ENCODE measurements at regions not wholly inside any gene's neighbourhood (a gene's known extent, or its start where the extent isn't known, plus 50 kb on each side); places are given as distances from the start of the nearest gene placed in this dataset.

DNA sequence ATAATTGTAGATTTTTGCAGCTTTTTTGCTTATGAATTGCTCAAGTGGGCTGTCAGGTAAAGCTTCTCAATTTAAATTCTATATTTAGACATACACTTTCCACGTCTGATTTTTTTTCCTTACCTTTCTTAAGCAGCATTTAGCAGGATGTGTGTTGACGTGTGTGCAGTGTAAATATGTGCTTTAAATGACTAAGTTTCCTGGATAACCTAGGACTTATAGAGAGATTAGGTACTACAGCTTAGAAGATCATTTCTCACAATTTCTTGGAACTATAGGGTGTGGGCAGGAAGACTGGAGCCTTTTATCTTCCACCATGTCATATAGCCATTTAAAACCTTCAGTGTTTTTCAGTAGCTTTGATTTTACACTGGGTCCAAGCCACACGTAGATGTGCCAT is 263.5 kb downstream of the NOVA1 start (continued):
- no peak for TF ChIP-seq RFX5 (IDR thresholded peaks at IDR 0.05; ENCODE audit: low read length)

DNA sequence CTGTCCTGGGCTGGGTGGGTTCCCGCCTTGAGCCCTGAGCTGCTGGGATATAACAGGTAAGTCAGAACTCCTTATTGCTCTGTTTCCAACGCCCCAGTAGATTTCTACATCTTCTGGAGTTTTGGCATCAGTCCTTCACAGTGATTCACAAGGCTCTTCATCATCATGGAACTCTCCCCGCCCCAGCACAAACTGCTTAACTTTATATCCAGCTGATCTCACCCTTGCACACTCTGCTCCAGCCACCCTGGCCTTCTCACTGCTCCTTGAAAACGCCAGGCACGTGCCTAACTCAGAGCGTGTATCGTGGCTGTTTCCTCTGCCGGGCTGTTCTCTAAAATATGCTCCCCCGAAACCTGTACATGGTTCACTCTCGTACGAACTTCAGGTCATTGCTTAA is 264.9 kb downstream of the NOVA1 start:
- 11% methylated on average over 10 of the region's 11 CpGs for WGBS (ENCODE audit: low lambda C conversion rate)
- POLR2A ChIA-PET = no interaction called here
- no peak overlapping the region for H3K9ac ChIP-seq
- H3K27me3 ChIP-seq (ENCODE audit: insufficient read depth) = no peaks in the 10 kb centered on the region
- no peaks in the 10 kb centered on the region for H3K79me2 ChIP-seq (ENCODE audit: insufficient read depth)
- H3K9me2 ChIP-seq = no peaks in the 10 kb centered on the region
- H2AFZ ChIP-seq (ENCODE audit: low read depth) = no peak overlapping the region
- CTCF ChIA-PET = no interaction called here
- H3K9me3 ChIP-seq = no peaks in the 10 kb centered on the region
- DNase-seq = no peak
- H3F3A ChIP-seq (replicated peaks; ENCODE audit: insufficient read depth) = no peaks in the 10 kb centered on the region
- TF ChIP-seq MXI1 (IDR thresholded peaks at IDR 0.05; ENCODE audit: low read depth, low read length) = no peak
- no peak for TF ChIP-seq SMC3 (IDR thresholded peaks at IDR 0.05; ENCODE audit: low read depth, low read length)
- TF ChIP-seq, protein P1, sequence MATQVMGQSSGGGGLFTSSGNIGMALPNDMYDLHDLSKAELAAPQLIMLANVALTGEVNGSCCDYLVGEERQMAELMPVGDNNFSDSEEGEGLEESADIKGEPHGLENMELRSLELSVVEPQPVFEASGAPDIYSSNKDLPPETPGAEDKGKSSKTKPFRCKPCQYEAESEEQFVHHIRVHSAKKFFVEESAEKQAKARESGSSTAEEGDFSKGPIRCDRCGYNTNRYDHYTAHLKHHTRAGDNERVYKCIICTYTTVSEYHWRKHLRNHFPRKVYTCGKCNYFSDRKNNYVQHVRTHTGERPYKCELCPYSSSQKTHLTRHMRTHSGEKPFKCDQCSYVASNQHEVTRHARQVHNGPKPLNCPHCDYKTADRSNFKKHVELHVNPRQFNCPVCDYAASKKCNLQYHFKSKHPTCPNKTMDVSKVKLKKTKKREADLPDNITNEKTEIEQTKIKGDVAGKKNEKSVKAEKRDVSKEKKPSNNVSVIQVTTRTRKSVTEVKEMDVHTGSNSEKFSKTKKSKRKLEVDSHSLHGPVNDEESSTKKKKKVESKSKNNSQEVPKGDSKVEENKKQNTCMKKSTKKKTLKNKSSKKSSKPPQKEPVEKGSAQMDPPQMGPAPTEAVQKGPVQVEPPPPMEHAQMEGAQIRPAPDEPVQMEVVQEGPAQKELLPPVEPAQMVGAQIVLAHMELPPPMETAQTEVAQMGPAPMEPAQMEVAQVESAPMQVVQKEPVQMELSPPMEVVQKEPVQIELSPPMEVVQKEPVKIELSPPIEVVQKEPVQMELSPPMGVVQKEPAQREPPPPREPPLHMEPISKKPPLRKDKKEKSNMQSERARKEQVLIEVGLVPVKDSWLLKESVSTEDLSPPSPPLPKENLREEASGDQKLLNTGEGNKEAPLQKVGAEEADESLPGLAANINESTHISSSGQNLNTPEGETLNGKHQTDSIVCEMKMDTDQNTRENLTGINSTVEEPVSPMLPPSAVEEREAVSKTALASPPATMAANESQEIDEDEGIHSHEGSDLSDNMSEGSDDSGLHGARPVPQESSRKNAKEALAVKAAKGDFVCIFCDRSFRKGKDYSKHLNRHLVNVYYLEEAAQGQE (IDR thresholded peaks at IDR 0.05; ENCODE audit: low read depth, low read length) = no peak
- no peak for TF ChIP-seq NRF1 (IDR thresholded peaks at IDR 0.05; ENCODE audit: low read depth, low read length)
- no peak for TF ChIP-seq MEF2A (IDR thresholded peaks at IDR 0.05; ENCODE audit: borderline replicate concordance, low read depth)
- H3K4me3 ChIP-seq (ENCODE audit: low read depth in 2 of 2, low read length in 1 of 2) = no peak overlapping the region
- H3K4me1 ChIP-seq (ENCODE audit: control insufficient read depth in 1 of 2, insufficient read depth in 2 of 2, low read depth in 1 of 2, low read length in 1 of 2) = no peaks in the 10 kb centered on the region
- no peaks in the 10 kb centered on the region for H4K20me1 ChIP-seq (ENCODE audit: insufficient read depth)
- no peak overlapping the region for H3K27ac ChIP-seq (ENCODE audit: low read depth in 2 of 2, low read length in 1 of 2)
- no peaks in the 10 kb centered on the region for H3K36me3 ChIP-seq (replicated peaks in 1 of 2; ENCODE audit: control insufficient read depth in 1 of 2, insufficient read depth in 2 of 2, low read length in 1 of 2)
- H3K4me2 ChIP-seq = no peak overlapping the region

DNA sequence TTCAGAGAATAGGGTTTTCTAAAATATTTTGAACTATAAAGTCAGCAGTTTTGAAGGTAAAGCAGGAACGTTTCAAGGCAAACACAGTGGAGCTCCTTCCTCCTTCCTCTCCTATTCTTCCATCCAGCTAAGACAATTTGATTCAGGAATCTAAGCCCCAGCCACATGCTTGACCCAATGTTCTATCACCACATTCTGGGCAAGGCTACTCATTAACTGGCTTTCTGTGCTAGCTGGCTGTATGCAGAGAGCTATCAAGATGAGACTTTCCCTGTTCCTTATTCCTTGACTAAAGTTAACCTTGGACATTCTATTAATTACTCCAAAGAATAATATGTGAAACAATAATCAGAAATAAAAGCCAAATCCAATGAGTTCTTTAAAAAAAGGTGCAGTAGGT is 266.9 kb downstream of the NOVA1 start:
- no peak overlapping the region for H3K4me3 ChIP-seq (ENCODE audit: low read depth in 2 of 2, low read length in 1 of 2)
- no peak overlapping the region for H3K27ac ChIP-seq (ENCODE audit: low read depth in 2 of 2, low read length in 1 of 2)
- H3K4me1 ChIP-seq (ENCODE audit: control insufficient read depth in 1 of 2, insufficient read depth in 2 of 2, low read depth in 1 of 2, low read length in 1 of 2) = no peaks in the 10 kb centered on the region
- H3K9ac ChIP-seq = no peak overlapping the region
- no peaks in the 10 kb centered on the region for H4K20me1 ChIP-seq (ENCODE audit: insufficient read depth)
- no peaks in the 10 kb centered on the region for H3K9me3 ChIP-seq
- H3F3A ChIP-seq (replicated peaks; ENCODE audit: insufficient read depth) = no peaks in the 10 kb centered on the region
- no peak for DNase-seq
- H3K9me2 ChIP-seq = no peaks in the 10 kb centered on the region
- 0% methylated on average over 1 of the region's 1 CpG for WGBS (ENCODE audit: low lambda C conversion rate)
- TF ChIP-seq TAF1 (IDR thresholded peaks at IDR 0.05; ENCODE audit: borderline replicate concordance, low read depth, low read length) (no peak), RCOR1 (IDR thresholded peaks at IDR 0.05; ENCODE audit: low read length) (no peak), FOXJ3 (CRISPR knock-in tag; IDR thresholded peaks at IDR 0.05) (no peak), EP300 (IDR thresholded peaks at IDR 0.05; ENCODE audit: borderline replicate concordance in 1 of 2, low read depth in 1 of 2, low read length in 1 of 2) (no peak), EZH2phosphoT487 (IDR thresholded peaks at IDR 0.05; ENCODE audit: borderline replicate concordance, low read depth) (no peak), GATA2 (CRISPR knock-in tag; IDR thresholded peaks at IDR 0.05) (no peak), JUND (IDR thresholded peaks at IDR 0.05) (no peak), RAD21 (IDR thresholded peaks at IDR 0.05; ENCODE audit: low read length) (no peak), SIN3A (IDR thresholded peaks at IDR 0.05; ENCODE audit: borderline replicate concordance, low read depth, low read length) (no peak), RXRA (IDR thresholded peaks at IDR 0.05; ENCODE audit: borderline replicate concordance, low read depth) (no peak), NFIC (IDR thresholded peaks at IDR 0.05; ENCODE audit: borderline replicate concordance) (no peak)
- TF ChIP-seq, protein P2, sequence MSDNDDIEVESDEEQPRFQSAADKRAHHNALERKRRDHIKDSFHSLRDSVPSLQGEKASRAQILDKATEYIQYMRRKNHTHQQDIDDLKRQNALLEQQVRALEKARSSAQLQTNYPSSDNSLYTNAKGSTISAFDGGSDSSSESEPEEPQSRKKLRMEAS (IDR thresholded peaks at IDR 0.05; ENCODE audit: low read depth) = no peak
- POLR2A ChIA-PET = no interaction called here
- H3K79me2 ChIP-seq (ENCODE audit: insufficient read depth) = no peaks in the 10 kb centered on the region
- no peak overlapping the region for H3K4me2 ChIP-seq
- H2AFZ ChIP-seq (ENCODE audit: low read depth) = no peak overlapping the region
- no peaks in the 10 kb centered on the region for H3K27me3 ChIP-seq (ENCODE audit: insufficient read depth)
- CTCF ChIA-PET = no interaction called here
- no peaks in the 10 kb centered on the region for H3K36me3 ChIP-seq (replicated peaks in 1 of 2; ENCODE audit: control insufficient read depth in 1 of 2, insufficient read depth in 2 of 2, low read length in 1 of 2)

Measured in SK-N-SH (cell line).